HG03196 (cell line): ENCODE measurements at regions not wholly inside any gene's neighbourhood (a gene's known extent, or its start where the extent isn't known, plus 50 kb on each side); places are given as distances from the start of the nearest gene placed in this dataset.
"Not testable (repeated sequence)": the region's sequence is repeated elsewhere in the genome, so short reads cannot be mapped to it uniquely, and the experiment has no call there.

Experiments
- ATAC-seq: cut with Tn5 transposase; IDR thresholded peaks from one replicate; pipeline ENCODE4 v1.9.1; 2021; ENCODE audit not compliant: unreplicated experiment

GRCh38 chr21:28063241-28064216 is 929.1 kb downstream of the LTN1 start:
- no peak for ATAC-seq

DNA sequence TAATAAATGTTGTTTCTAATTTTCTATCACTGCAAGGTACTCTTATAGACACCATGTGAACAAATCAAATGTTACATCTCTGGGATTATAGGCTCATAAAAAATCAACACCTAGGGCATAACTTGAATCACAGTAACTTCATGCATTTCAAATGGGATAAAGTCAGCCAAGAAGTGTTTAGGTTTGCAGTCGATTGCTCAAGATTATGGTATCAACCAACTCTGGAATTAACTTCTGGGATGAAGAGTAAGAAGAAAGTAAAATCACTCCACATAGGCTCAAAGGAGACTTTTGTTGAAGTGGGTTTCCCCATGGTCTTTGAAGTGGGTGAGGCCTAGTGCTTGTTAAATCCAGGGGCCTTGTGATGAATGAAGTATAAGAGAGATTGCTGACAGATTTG is 939.7 kb downstream of the LTN1 start:
- not testable (repeated sequence) for ATAC-seq

GRCh38 chr21:28051649-28052048 is 941.0 kb downstream of the LTN1 start:
- not testable (repeated sequence) for ATAC-seq

DNA sequence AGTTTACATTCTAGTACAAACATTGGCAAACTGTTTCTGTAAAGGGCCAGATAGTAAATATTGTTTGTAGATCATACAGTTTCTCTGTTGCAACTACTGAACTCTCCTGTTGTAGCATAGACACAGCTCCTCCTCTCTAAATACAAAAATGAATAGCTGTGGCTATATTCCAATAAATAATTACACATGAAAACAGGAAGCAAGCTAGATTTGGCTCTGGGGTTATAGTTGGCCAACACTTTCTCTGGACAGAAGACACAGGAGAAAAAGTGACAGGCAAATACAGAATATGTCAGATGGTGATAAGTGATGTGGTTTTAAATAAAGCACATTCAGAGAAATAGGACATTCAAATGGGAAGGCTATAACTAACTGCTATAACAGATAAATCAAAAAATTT is 957.0 kb downstream of the LTN1 start:
- ATAC-seq = not testable (repeated sequence)

- not testable (repeated sequence) for ATAC-seq
These were observed 957.8 kb downstream of the LTN1 start for GRCh38 chr21:28034916-28035315.

DNA sequence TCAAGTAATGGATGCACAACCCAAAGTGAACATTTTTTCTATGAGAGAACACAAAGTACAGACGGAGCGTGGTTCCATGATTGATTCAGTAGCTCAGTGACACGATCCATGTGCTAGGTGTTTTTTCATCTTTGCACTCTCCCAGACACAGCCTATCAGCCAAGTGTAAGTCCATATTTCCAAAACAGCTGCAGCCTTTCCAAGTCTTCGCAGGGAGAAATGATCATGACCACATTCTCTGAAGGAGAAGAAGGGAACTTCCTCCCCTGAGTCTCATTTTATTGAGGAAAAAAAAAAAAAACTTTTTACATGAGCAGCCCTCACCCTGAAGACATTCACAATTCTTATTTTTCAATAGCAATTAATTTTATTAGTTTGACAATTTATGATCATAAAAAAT is 958.3 kb downstream of the LTN1 start:
- not testable (repeated sequence) for ATAC-seq

- not testable (repeated sequence) for ATAC-seq
These were observed 960.0 kb downstream of the LTN1 start for GRCh38 chr21:28032652-28033051.

- not testable (repeated sequence) for ATAC-seq
These were observed 961.6 kb downstream of the LTN1 start for GRCh38 chr21:28031066-28031465.

DNA sequence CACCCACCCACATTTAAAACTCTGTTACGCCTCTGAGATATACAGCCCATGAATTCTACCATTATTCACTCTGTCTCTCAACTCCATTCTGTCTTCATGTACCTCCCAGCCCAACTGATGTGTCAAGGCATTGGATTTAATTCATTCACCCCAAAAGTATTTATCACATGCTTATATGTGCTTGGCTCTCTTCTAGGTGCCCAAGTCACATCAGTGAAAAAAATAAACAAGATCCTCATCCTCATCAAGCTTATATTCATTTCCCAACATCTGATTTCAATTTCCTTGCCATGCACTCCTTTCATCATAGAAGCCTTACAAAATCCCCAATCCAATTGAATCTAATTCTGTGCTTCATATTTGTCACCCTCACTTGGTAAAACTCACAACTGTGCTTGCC is 967.6 kb downstream of the LTN1 start:
- ATAC-seq = no peak

DNA sequence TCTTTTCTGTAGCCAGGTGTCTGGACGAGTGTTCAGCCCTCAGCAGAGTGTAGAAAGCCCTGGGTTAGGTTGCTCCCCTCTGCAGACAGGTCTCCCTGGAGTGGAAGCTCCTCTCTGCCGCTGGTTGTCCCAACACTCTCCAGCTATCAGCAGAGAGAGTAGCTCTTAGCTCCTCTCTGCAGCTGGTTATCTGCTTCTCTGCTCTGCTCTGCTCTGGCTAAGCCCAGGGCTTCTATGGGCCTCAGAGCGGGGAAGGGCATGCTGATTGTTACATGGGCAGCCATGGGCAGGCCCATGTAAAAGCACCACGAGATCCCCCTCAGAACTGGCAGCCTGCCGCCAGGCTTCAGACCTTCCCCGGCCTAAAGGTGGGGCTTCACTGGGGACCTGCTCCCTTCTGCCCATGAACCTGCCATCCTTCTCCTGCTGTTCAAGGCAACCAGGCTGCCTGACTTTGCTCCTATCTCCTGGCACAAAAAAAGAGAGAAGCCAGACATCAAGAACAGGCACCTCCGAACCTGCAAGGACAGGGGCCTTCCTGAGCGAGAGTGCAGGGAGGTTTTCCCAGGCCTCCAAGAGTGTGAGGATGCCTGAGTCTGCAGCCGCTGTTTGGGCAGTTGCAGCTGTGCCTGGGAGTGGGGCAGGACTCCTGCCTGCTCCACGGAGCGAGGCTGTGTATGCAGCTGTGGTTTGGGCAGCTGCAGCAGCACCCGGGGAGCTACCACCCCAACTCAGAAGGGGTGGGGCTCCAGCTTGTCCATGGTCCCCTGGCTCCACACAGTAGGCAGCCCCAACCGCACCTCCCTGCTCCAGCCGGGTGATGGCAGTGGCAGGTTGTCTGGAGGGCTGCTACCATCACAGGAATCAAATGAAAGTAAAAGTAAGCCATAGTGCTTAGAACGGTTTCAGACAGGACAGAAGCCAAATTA is 973.7 kb downstream of the LTN1 start:
- no peak for ATAC-seq

- ATAC-seq = no peak
These were observed 974.5 kb downstream of the LTN1 start for GRCh38 chr21:28018213-28018612.

DNA sequence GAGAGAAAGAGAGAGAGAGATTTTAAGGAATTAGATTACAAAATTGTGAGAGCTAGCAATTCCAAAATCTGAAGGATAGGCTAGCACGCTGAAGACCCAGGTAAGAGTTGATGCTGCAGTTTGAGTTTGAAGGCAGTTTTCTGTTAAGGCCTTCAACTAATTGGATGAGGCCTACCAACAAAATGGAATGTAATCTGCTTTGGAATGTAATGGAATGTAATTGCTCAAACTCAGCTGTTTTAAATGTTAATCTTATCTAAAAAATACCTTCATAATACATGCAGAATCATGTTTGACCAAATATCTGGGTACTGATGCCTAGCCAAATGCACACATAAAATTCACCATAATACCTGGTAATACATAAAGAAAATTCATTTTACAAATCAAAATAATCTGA is 976.1 kb downstream of the LTN1 start:
- no peak for ATAC-seq

- ATAC-seq = not testable (repeated sequence)
These were observed 979.6 kb downstream of the LTN1 start for GRCh38 chr21:28013123-28013522.

- ATAC-seq = not testable (repeated sequence)
These were observed 980.7 kb downstream of the LTN1 start for GRCh38 chr21:28011970-28012369.

- ATAC-seq = not testable (repeated sequence)
These were observed 984.4 kb downstream of the LTN1 start for GRCh38 chr21:28008245-28008644.

- not testable (repeated sequence) for ATAC-seq
These were observed 989.0 kb downstream of the LTN1 start for GRCh38 chr21:28003627-28004026.

DNA sequence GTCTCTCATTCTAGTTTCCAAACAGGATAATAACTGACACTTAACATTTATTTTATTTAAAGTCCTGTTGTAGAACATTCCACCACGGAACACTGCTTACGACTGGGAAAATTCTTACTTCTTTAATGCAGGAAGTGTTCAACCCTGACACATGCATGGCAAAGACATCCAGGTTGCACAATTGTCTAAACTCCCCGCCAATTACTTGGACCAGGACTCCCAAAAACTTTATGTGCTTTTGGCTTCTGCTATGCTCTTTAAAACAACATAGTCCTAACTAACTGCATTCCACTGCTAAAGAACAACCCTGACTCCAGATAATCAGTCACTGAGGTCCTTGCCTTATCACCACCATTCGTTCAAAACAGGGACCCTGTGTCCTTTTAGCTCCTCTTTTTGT is 995.8 kb downstream of the LTN1 start:
- ATAC-seq = not testable (repeated sequence)

DNA sequence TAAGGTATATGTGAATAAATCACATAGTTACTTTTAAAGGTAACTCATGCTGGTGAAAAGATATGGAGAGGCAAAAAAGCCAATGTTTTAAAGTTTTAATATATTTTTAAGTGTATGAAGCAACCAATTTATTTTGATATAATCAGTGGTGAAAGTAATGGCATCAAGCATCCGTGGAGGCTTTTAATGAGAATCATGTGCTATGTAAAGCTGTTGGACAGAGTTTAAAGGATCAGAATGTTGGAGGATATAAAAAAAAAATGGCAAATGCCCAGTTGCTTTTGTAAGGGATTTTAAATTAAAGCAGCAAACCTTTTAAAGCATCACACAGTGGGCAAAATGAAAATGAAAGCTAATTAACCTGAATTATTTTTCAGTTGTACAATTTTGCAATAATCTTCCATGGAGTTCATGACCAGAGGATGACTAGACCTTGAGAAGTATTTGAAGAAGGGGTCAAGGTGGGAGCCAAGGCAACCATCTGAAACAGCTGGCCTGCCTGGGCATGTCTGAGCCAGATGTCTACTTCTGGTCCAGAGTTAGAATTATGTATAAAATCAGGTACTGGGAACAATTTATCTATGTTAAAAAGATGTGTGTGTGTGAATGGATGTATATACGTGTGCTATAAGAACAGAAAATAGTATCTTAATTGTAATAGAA is 1007.9 kb downstream of the LTN1 start:
- not testable (repeated sequence) for ATAC-seq

GRCh38 chr21:27979446-27979845 is 1012.6 kb upstream of the ADAMTS5 start:
- ATAC-seq = not testable (repeated sequence)

DNA sequence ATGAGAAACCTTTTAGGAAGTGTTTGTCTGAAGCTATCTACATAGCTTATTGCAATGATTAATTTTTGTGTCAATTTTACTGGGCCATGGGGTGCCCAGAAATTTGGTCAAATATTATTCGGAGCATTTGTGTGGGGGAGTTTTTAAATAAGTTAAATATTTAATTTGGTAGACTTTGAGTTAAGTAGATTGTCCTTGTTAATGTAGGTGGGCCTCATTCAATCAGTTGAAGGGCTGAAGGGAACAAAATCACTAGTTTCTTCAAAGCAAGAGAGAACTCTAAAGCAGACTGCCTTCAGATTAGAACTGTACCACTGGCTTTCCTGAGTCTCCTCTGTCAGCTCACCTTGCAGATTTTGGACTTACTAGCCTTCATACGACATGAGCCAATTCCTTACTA is 1008.6 kb upstream of the ADAMTS5 start:
- no peak for ATAC-seq

GRCh38 chr21:27974152-27974551 is 1007.3 kb upstream of the ADAMTS5 start:
- not testable (repeated sequence) for ATAC-seq
